ENCODE measurements at regions not wholly inside any gene's neighbourhood (a gene's known extent, or its start where the extent isn't known, plus 50 kb on each side); places are given as distances from the start of the nearest gene placed in this dataset.

DNA sequence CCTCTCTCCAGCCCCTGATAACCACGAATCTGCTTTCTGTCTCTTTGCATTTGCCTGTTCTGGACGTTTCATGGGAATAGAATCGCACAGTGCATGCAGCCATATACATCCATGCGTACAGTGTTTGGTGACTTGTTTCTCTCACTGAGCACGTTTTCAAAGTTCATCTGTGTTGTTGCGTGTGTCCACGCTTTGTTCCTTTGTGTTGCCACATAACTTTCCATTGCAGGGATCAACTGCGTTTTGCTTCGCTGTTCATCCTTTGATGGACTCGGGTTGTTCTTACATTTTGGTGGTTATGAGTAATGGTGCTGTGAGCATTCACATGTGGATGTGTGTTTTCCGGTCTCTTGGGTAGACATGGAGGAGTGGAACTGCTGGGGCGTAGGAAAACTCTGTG is 56.4 kb upstream of the TAMM41 start:
- TF ChIP-seq, protein P1, sequence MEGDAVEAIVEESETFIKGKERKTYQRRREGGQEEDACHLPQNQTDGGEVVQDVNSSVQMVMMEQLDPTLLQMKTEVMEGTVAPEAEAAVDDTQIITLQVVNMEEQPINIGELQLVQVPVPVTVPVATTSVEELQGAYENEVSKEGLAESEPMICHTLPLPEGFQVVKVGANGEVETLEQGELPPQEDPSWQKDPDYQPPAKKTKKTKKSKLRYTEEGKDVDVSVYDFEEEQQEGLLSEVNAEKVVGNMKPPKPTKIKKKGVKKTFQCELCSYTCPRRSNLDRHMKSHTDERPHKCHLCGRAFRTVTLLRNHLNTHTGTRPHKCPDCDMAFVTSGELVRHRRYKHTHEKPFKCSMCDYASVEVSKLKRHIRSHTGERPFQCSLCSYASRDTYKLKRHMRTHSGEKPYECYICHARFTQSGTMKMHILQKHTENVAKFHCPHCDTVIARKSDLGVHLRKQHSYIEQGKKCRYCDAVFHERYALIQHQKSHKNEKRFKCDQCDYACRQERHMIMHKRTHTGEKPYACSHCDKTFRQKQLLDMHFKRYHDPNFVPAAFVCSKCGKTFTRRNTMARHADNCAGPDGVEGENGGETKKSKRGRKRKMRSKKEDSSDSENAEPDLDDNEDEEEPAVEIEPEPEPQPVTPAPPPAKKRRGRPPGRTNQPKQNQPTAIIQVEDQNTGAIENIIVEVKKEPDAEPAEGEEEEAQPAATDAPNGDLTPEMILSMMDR (IDR thresholded peaks at IDR 0.05; ENCODE audit: low read depth, low read length), result no peak
- TF ChIP-seq EZH2phosphoT487 (IDR thresholded peaks at IDR 0.05; ENCODE audit: low read depth), result no peak
